T-helper 9 cell (primary cell): ENCODE measurements at regions not wholly inside any gene's neighbourhood (a gene's known extent, or its start where the extent isn't known, plus 50 kb on each side); places are given as distances from the start of the nearest gene placed in this dataset.
"Not testable (repeated sequence)": the region's sequence is repeated elsewhere in the genome, so short reads cannot be mapped to it uniquely, and the experiment has no call there.

Experiments
- DNase-seq: peaks from one replicate; pipeline ENCODE4 v3.0.0-alpha.2; 2020

GRCh38 chr7:65809259-65809981, 63.5 kb upstream of the VKORC1L1 start:
- no peak for DNase-seq

- no peak for DNase-seq
Measured at GRCh38 chr7:65809982-65810288, 62.9 kb upstream of the VKORC1L1 start.

GRCh38 chr7:65812281-65812680, 60.6 kb upstream of the VKORC1L1 start:
- DNase-seq, result no peak

DNA sequence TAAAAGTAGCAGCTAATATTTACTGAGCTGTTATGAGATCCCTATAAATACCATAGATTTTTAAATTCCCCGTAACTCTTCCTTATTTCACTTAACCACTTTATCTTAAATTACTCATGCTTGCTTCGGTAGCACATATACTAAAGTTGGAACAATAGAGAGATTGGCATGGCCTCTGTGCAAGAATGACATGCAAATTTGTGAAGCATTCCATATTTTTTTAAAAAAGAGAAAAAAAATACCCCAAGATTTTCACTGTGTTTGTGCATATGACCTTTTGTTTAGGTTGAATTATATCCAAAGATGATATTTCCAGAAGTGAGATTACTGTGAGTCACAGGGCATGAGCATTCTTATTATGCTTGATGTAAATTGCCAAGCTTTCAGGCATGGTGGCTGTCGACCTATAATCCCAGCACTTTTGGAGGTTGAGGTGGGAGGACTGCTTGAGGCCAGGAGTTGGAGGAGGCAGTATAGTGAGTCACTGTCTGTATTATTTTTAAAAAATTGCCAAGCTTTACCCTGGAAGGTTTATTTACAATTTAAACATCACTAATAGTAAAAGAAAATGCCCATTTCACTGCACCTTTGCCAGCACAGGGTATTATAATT, 58.2 kb upstream of the VKORC1L1 start:
- not testable (repeated sequence) for DNase-seq

GRCh38 chr7:65820287-65820950, 52.5 kb upstream of the VKORC1L1 start:
- DNase-seq, result no peak
